Osteoblast (primary cell): ENCODE measurements at regions not wholly inside any gene's neighbourhood (a gene's known extent, or its start where the extent isn't known, plus 50 kb on each side); places are given as distances from the start of the nearest gene placed in this dataset.
"Not testable (repeated sequence)": the region's sequence is repeated elsewhere in the genome, so short reads cannot be mapped to it uniquely, and the experiment has no call there.

Experiments
- DNase-seq: peaks from one replicate; pipeline ENCODE4 v3.0.0; 2011; ENCODE audit warnings: low spot score, mixed read lengths; ENCODE audit not compliant: insufficient read length; ENCODE audit errors: missing footprints
- H2AFZ ChIP-seq: 2 replicates; pipeline ENCODE4 v1.6.0; 2011; ENCODE audit warnings: mild to moderate bottlenecking, low read length
- H3K27ac ChIP-seq: 2 replicates; pipeline ENCODE4 v1.5.1; 2011; ENCODE audit warnings: mild to moderate bottlenecking, low read depth, low read length, moderate library complexity
- H3K27me3 ChIP-seq: 2 replicates; pipeline ENCODE4 v1.6.0; 2012; ENCODE audit warnings: mild to moderate bottlenecking, control low read depth, inconsistent platforms, low read length, moderate library complexity; ENCODE audit not compliant: insufficient read depth
- H3K36me3 ChIP-seq: 2 replicates; pipeline ENCODE4 v1.5.1; 2011; ENCODE audit warnings: mild to moderate bottlenecking, low read length, control low read depth, moderate library complexity; ENCODE audit not compliant: insufficient read depth
- H3K4me1 ChIP-seq: 2 replicates; pipeline ENCODE4 v1.5.1; 2011; ENCODE audit warnings: mild to moderate bottlenecking, low read length, control low read depth, moderate library complexity; ENCODE audit not compliant: insufficient read depth
- H3K4me2 ChIP-seq: 2 replicates; pipeline ENCODE4 v1.6.0; 2011; ENCODE audit warnings: mild to moderate bottlenecking, low read length; ENCODE audit not compliant: insufficient read depth
- H3K4me3 ChIP-seq: fragments of 200-600 bp; sonication (generic); 3 replicates; pipeline ENCODE4 v1.5.1; 2012; ENCODE audit warnings: mild to moderate bottlenecking, low read length, inconsistent platforms; ENCODE audit not compliant: insufficient read depth
- H3K79me2 ChIP-seq: 2 replicates; pipeline ENCODE4 v1.6.0; 2012; ENCODE audit warnings: mild to moderate bottlenecking, low read length, control low read depth, inconsistent platforms; ENCODE audit not compliant: insufficient read depth
- H3K9me3 ChIP-seq: 2 replicates; pipeline ENCODE4 v1.5.1; 2011; ENCODE audit warnings: low read depth, low read length, control low read depth
- H4K20me1 ChIP-seq: 2 replicates; pipeline ENCODE4 v1.6.0; 2012; ENCODE audit warnings: mild to moderate bottlenecking, low read length, control low read depth; ENCODE audit not compliant: insufficient read depth
- TF ChIP-seq, protein P1 (sequence below): IDR thresholded peaks from 2 replicates; pipeline ENCODE4 v1.5.1; 2011; ENCODE audit warnings: mild to moderate bottlenecking, low read depth, low read length, moderate library complexity; ENCODE audit errors: extremely low read depth

DNA sequence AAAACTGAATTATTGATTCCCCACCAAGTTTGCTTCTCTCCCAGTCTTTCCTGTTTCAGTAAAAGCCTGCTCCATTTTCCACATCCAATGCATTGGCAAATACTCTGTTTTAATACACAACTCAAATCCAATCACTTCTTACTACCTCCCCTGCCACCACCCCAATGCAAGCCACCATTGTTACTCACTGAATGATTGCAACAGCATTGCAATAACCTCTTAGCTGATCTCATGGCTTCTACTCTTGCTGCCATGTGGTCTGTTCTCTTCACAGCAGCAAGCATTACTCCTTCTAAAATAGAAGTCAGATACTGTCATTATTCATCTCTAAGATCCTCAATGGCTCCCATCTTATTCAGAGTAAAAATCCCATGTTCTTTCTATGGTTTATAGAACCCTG, 123.4 kb downstream of the ATP6V1G3 start:
- DNase-seq, result no peak
- TF ChIP-seq, protein P1, sequence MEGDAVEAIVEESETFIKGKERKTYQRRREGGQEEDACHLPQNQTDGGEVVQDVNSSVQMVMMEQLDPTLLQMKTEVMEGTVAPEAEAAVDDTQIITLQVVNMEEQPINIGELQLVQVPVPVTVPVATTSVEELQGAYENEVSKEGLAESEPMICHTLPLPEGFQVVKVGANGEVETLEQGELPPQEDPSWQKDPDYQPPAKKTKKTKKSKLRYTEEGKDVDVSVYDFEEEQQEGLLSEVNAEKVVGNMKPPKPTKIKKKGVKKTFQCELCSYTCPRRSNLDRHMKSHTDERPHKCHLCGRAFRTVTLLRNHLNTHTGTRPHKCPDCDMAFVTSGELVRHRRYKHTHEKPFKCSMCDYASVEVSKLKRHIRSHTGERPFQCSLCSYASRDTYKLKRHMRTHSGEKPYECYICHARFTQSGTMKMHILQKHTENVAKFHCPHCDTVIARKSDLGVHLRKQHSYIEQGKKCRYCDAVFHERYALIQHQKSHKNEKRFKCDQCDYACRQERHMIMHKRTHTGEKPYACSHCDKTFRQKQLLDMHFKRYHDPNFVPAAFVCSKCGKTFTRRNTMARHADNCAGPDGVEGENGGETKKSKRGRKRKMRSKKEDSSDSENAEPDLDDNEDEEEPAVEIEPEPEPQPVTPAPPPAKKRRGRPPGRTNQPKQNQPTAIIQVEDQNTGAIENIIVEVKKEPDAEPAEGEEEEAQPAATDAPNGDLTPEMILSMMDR, result no peak
- Histone ChIP-seq H2AFZ (no peak overlapping the region), H4K20me1 (no peaks in the 10 kb centered on the region), H3K9me3 (no peaks in the 10 kb centered on the region), H3K27ac (no peak overlapping the region), H3K4me3 (no peak overlapping the region), H3K27me3 (no peaks in the 10 kb centered on the region), H3K79me2 (no peaks in the 10 kb centered on the region), H3K4me1 (no peaks in the 10 kb centered on the region), H3K4me2 (no peak overlapping the region), H3K36me3 (no peaks in the 10 kb centered on the region)

DNA sequence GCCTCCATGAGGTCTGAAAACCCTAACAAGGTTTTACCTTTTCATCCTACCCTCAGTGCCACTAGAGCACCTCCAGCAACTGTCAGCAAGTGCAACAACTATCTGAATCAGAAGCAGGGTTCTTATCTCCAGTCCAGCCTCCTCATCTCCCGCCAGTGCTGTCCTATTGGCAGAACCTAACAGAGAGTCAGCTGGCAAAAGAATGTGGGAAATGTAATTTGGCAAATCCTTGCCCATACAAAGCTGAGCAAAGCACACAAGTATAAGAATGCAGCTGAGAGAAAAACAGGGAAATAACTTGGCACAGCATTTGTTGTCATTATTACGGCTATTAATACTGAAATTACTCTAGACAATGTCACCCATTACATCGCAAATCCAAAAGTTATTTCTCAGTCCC, 124.2 kb downstream of the ATP6V1G3 start:
- H3K27ac ChIP-seq, result no peak overlapping the region

DNA sequence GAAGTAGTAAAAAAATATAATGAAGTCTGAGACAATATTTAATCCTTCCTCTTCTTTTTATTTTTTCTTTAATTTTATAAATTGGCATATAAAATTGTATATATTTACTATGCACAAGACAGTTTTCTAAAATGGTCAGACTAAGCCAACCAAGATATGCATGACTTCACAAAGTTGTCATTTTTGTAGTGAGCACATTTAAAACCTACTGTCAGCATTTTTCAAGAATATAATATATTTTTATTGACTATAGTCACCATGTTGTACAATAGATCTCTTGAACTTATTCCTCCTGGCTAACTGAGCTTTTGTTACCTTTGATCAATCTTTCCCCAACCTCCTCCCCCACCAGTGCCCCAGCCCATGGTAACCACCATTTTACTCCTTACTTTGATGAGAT, 129.2 kb downstream of the ATP6V1G3 start:
- Histone ChIP-seq H4K20me1 (no peaks in the 10 kb centered on the region), H3K4me3 (no peak overlapping the region)
- TF ChIP-seq, protein P1, result no peak

More for the DNA sequence above, 124.2 kb downstream of the ATP6V1G3 start:
- TF ChIP-seq, protein P1, result no peak
- Histone ChIP-seq H3K4me3 (no peak overlapping the region), H3K4me1 (no peaks in the 10 kb centered on the region), H3K79me2 (no peaks in the 10 kb centered on the region), H3K27me3 (no peaks in the 10 kb centered on the region), H4K20me1 (no peaks in the 10 kb centered on the region), H3K4me2 (peak overlapping the region; percentile 19), H3K9me3 (no peaks in the 10 kb centered on the region), H3K36me3 (no peaks in the 10 kb centered on the region), H2AFZ (no peak overlapping the region)
- DNase-seq, result peak; percentile 76

DNA sequence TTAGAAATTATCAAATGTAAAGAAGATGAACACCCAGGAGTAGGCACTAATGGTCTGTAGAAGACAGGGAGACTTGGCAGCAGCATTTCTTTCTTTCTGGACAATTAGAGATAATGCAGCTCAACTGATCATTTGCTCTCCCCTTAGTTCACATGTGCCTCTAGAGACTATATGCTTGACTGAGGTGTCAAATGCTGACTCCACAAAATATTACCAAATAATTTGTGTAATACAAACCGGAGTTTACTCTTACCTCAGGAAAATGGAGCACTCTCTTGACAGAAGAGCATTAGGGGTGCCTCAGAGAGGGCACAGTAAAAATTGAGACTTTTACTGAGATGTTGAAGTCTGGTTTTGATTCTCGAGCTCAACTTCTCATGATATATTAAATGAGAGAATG, 131.8 kb downstream of the ATP6V1G3 start:
- TF ChIP-seq, protein P1, result no peak

More for the DNA sequence above, 129.2 kb downstream of the ATP6V1G3 start:
- H3K27me3 ChIP-seq, result no peaks in the 10 kb centered on the region
- no peak for DNase-seq
- no peak overlapping the region for H2AFZ ChIP-seq
- no peaks in the 10 kb centered on the region for H3K4me1 ChIP-seq
- H3K9me3 ChIP-seq, result no peaks in the 10 kb centered on the region
- no peaks in the 10 kb centered on the region for H3K79me2 ChIP-seq
- no peaks in the 10 kb centered on the region for H3K36me3 ChIP-seq
- H3K27ac ChIP-seq, result no peak overlapping the region
- H3K4me2 ChIP-seq, result no peak overlapping the region

DNA sequence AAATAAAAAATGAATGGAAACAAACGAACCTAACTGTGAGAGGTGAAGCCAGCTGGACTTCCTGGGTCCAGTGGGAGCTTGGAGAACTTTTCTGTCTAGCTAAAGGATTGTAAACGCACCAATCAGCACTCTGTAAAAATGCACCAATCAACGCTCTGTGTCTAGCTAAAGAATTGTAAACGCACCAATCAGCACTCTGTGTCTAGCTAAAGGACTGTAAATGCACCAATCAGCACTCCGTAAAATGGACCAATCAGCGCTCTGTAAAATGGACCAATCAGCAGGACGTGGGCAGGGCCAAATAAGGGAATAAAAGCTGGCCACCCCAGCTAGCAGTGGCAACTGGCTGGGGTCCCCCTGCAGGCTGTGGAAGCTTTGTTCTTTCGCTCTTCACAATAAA, 135.8 kb downstream of the ATP6V1G3 start:
- not testable (repeated sequence) for H4K20me1 ChIP-seq, H3K4me2 ChIP-seq, H3K4me1 ChIP-seq, H3K4me3 ChIP-seq, H2AFZ ChIP-seq, DNase-seq, H3K27ac ChIP-seq, H3K9me3 ChIP-seq, H3K79me2 ChIP-seq, H3K36me3 ChIP-seq, H3K27me3 ChIP-seq

More for the DNA sequence above, 131.8 kb downstream of the ATP6V1G3 start:
- Histone ChIP-seq H3K27ac (no peak overlapping the region), H3K4me1 (no peaks in the 10 kb centered on the region), H3K9me3 (no peaks in the 10 kb centered on the region), H3K79me2 (no peaks in the 10 kb centered on the region), H3K27me3 (no peaks in the 10 kb centered on the region), H3K36me3 (no peaks in the 10 kb centered on the region), H4K20me1 (no peaks in the 10 kb centered on the region), H2AFZ (no peak overlapping the region), H3K4me3 (no peak overlapping the region), H3K4me2 (no peak overlapping the region)
- no peak for DNase-seq
